Activated naive CD8-positive, alpha-beta T cell treated with anti-CD3 and anti-CD28 coated beads, Interleukin-2, amount 50 U/mL, for 24 hours (primary cell): ENCODE measurements at regions not wholly inside any gene's neighbourhood (a gene's known extent, or its start where the extent isn't known, plus 50 kb on each side); places are given as distances from the start of the nearest gene placed in this dataset.
A peak's percentile ranks its signal among the peaks of the same experiment; 100 is the strongest.
"Not testable (repeated sequence)": the region's sequence is repeated elsewhere in the genome, so short reads cannot be mapped to it uniquely, and the experiment has no call there.

ENCODE experiments used
- ATAC-seq: fragments of 150-1000 bp; cut with Tn5 transposase; one replicate; pipeline ENCODE4 v1.10.0; 2021
- DNase-seq: peaks from one replicate; pipeline ENCODE4 v3.0.0; 2021
- H3K27ac Mint-ChIP-seq: one replicate; pipeline ENCODE4 v1.8.0; 2021; ENCODE audit warnings: mild to moderate bottlenecking, mixed read lengths
- H3K27me3 Mint-ChIP-seq: one replicate; pipeline ENCODE4 v1.8.0; 2021; ENCODE audit warnings: mixed read lengths
- H3K36me3 Mint-ChIP-seq: one replicate; pipeline ENCODE4 v1.8.0; 2021; ENCODE audit warnings: low read depth, mixed read lengths
- H3K4me1 Mint-ChIP-seq: one replicate; pipeline ENCODE4 v1.8.0; 2021; ENCODE audit warnings: mixed read lengths
- H3K4me3 Mint-ChIP-seq: one replicate; pipeline ENCODE4 v1.8.0; 2021; ENCODE audit warnings: mild to moderate bottlenecking, moderate library complexity, mixed read lengths
- H3K9me3 Mint-ChIP-seq: one replicate; pipeline ENCODE4 v1.8.0; 2021; ENCODE audit warnings: mixed read lengths

- H3K9me3 Mint-ChIP-seq: peaks cover 4% of the 10 kb centered on the region
- ATAC-seq (no peak), DNase-seq (no peak)
- H3K27me3 Mint-ChIP-seq: no peaks in the 10 kb centered on the region
- H3K27ac Mint-ChIP-seq: no peak overlapping the region
- no peaks in the 10 kb centered on the region for H3K36me3 Mint-ChIP-seq
- no peak overlapping the region for H3K4me3 Mint-ChIP-seq
- no peaks in the 10 kb centered on the region for H3K4me1 Mint-ChIP-seq
Observed at GRCh38 chr7:113301983-113302382, 183.6 kb upstream of the SMIM30 start.

- no peak overlapping the region for H3K4me3 Mint-ChIP-seq
- H3K36me3 Mint-ChIP-seq: no peaks in the 10 kb centered on the region
- DNase-seq (no peak), ATAC-seq (no peak)
- no peak overlapping the region for H3K27ac Mint-ChIP-seq
- no peaks in the 10 kb centered on the region for H3K27me3 Mint-ChIP-seq
- H3K4me1 Mint-ChIP-seq: no peaks in the 10 kb centered on the region
- no peaks in the 10 kb centered on the region for H3K9me3 Mint-ChIP-seq
Observed at GRCh38 chr7:113301141-113301540, 182.8 kb upstream of the SMIM30 start.

- Mint-ChIP-seq H3K4me3 (no peak overlapping the region), H3K4me1 (no peaks in the 10 kb centered on the region), H3K27me3 (no peaks in the 10 kb centered on the region), H3K27ac (no peak overlapping the region), H3K9me3 (no peaks in the 10 kb centered on the region), H3K36me3 (no peaks in the 10 kb centered on the region)
- DNase-seq: no peak
- no peak for ATAC-seq
Observed at GRCh38 chr7:113299748-113300147, 181.4 kb upstream of the SMIM30 start.

GRCh38 chr7:113298501-113298900 lies 180.1 kb upstream of the SMIM30 start:
- ATAC-seq: no peak
- Mint-ChIP-seq H3K27me3 (no peaks in the 10 kb centered on the region), H3K4me3 (no peak overlapping the region), H3K27ac (no peak overlapping the region), H3K36me3 (no peaks in the 10 kb centered on the region), H3K9me3 (no peaks in the 10 kb centered on the region), H3K4me1 (no peaks in the 10 kb centered on the region)
- no peak for DNase-seq

GRCh38 chr7:113294750-113295149 lies 176.4 kb upstream of the SMIM30 start:
- Mint-ChIP-seq H3K4me1 (no peaks in the 10 kb centered on the region), H3K4me3 (no peak overlapping the region), H3K27me3 (no peaks in the 10 kb centered on the region), H3K36me3 (no peaks in the 10 kb centered on the region), H3K9me3 (no peaks in the 10 kb centered on the region), H3K27ac (no peak overlapping the region)
- no peak for DNase-seq
- no peak for ATAC-seq

GRCh38 chr7:113292105-113292504 lies 173.8 kb upstream of the SMIM30 start:
- H3K27me3 Mint-ChIP-seq: no peaks in the 10 kb centered on the region
- no peak for ATAC-seq
- no peak overlapping the region for H3K27ac Mint-ChIP-seq

GRCh38 chr7:113291058-113291457 lies 172.7 kb upstream of the SMIM30 start:
- Mint-ChIP-seq H3K36me3 (no peaks in the 10 kb centered on the region), H3K4me3 (no peak overlapping the region), H3K9me3 (no peaks in the 10 kb centered on the region), H3K27me3 (no peaks in the 10 kb centered on the region), H3K4me1 (no peaks in the 10 kb centered on the region), H3K27ac (no peak overlapping the region)
- no peak for DNase-seq
- no peak for ATAC-seq

More at GRCh38 chr7:113292105-113292504, 173.8 kb upstream of the SMIM30 start:
- Mint-ChIP-seq H3K4me3 (no peak overlapping the region), H3K9me3 (no peaks in the 10 kb centered on the region), H3K4me1 (no peaks in the 10 kb centered on the region), H3K36me3 (no peaks in the 10 kb centered on the region)
- DNase-seq: no peak

GRCh38 chr7:113289140-113289740 lies 170.9 kb upstream of the SMIM30 start:
- no peak overlapping the region for H3K4me3 Mint-ChIP-seq
- no peak overlapping the region for H3K27ac Mint-ChIP-seq
- no peaks in the 10 kb centered on the region for H3K27me3 Mint-ChIP-seq
- DNase-seq (no peak), ATAC-seq (peak; percentile 52)
- no peaks in the 10 kb centered on the region for H3K36me3 Mint-ChIP-seq
- no peaks in the 10 kb centered on the region for H3K4me1 Mint-ChIP-seq
- no peaks in the 10 kb centered on the region for H3K9me3 Mint-ChIP-seq

- Mint-ChIP-seq H3K27me3 (no peaks in the 10 kb centered on the region), H3K27ac (no peak overlapping the region), H3K9me3 (no peaks in the 10 kb centered on the region), H3K4me3 (no peak overlapping the region), H3K4me1 (no peaks in the 10 kb centered on the region), H3K36me3 (no peaks in the 10 kb centered on the region)
- ATAC-seq (no peak), DNase-seq (no peak)
Observed at GRCh38 chr7:113285411-113285810, 167.1 kb upstream of the SMIM30 start.

- no peaks in the 10 kb centered on the region for H3K27me3 Mint-ChIP-seq
- H3K9me3 Mint-ChIP-seq: no peaks in the 10 kb centered on the region
- no peaks in the 10 kb centered on the region for H3K36me3 Mint-ChIP-seq
- H3K4me3 Mint-ChIP-seq: no peak overlapping the region
- H3K27ac Mint-ChIP-seq: no peak overlapping the region
- no peaks in the 10 kb centered on the region for H3K4me1 Mint-ChIP-seq
- ATAC-seq: no peak
- DNase-seq: no peak
Observed at GRCh38 chr7:113283861-113284260, 165.5 kb upstream of the SMIM30 start.

GRCh38 chr7:113282875-113283274 lies 164.5 kb upstream of the SMIM30 start:
- Mint-ChIP-seq H3K27ac (no peak overlapping the region), H3K9me3 (no peaks in the 10 kb centered on the region), H3K36me3 (no peaks in the 10 kb centered on the region), H3K27me3 (no peaks in the 10 kb centered on the region), H3K4me1 (no peaks in the 10 kb centered on the region), H3K4me3 (no peak overlapping the region)
- ATAC-seq (no peak), DNase-seq (no peak)

- no peak for ATAC-seq
- Mint-ChIP-seq H3K27me3 (no peaks in the 10 kb centered on the region), H3K27ac (no peak overlapping the region), H3K9me3 (peaks cover 6% of the 10 kb centered on the region), H3K36me3 (no peaks in the 10 kb centered on the region), H3K4me3 (no peak overlapping the region), H3K4me1 (no peaks in the 10 kb centered on the region)
- no peak for DNase-seq
Observed at GRCh38 chr7:113281223-113281622, 162.9 kb upstream of the SMIM30 start.

- no peak for ATAC-seq
Observed at GRCh38 chr7:113279256-113279655, 160.9 kb upstream of the SMIM30 start.

GRCh38 chr7:113270790-113271189 lies 152.4 kb upstream of the SMIM30 start:
- no peak overlapping the region for H3K4me3 Mint-ChIP-seq
- DNase-seq (no peak), ATAC-seq (no peak)
- H3K27ac Mint-ChIP-seq: no peak overlapping the region
- peaks cover 1% of the 10 kb centered on the region for H3K36me3 Mint-ChIP-seq
- H3K9me3 Mint-ChIP-seq: peaks cover 25% of the 10 kb centered on the region
- no peaks in the 10 kb centered on the region for H3K27me3 Mint-ChIP-seq
- H3K4me1 Mint-ChIP-seq: no peaks in the 10 kb centered on the region

More at GRCh38 chr7:113279256-113279655, 160.9 kb upstream of the SMIM30 start:
- no peak for DNase-seq
- Mint-ChIP-seq H3K9me3 (peaks cover 10% of the 10 kb centered on the region), H3K4me3 (no peak overlapping the region), H3K36me3 (no peaks in the 10 kb centered on the region), H3K4me1 (no peaks in the 10 kb centered on the region), H3K27me3 (no peaks in the 10 kb centered on the region), H3K27ac (no peak overlapping the region)

GRCh38 chr7:113269592-113269991 lies 151.2 kb upstream of the SMIM30 start:
- not testable (repeated sequence) for H3K4me1 Mint-ChIP-seq, ATAC-seq, H3K27me3 Mint-ChIP-seq, DNase-seq, H3K4me3 Mint-ChIP-seq, H3K27ac Mint-ChIP-seq, H3K36me3 Mint-ChIP-seq
- peaks cover 22% of the 10 kb centered on the region for H3K9me3 Mint-ChIP-seq

- peaks cover 1% of the 10 kb centered on the region for H3K36me3 Mint-ChIP-seq
- H3K4me1 Mint-ChIP-seq: no peaks in the 10 kb centered on the region
- H3K27ac Mint-ChIP-seq: no peak overlapping the region
- H3K9me3 Mint-ChIP-seq: peaks cover 24% of the 10 kb centered on the region
- peaks cover 2% of the 10 kb centered on the region for H3K27me3 Mint-ChIP-seq
- ATAC-seq (no peak), DNase-seq (no peak)
- H3K4me3 Mint-ChIP-seq: no peak overlapping the region
Observed at GRCh38 chr7:113268757-113269156, 150.4 kb upstream of the SMIM30 start.
